K562 (cell line): ENCODE measurements at regions not wholly inside any gene's neighbourhood (a gene's known extent, or its start where the extent isn't known, plus 50 kb on each side); places are given as distances from the start of the nearest gene placed in this dataset.
A peak's percentile ranks its signal among the peaks of the same experiment; 100 is the strongest.

ENCODE experiments used
- ATAC-seq: fragments of 200-7000 bp; cut with Tn5 transposase; 3 replicates; pipeline ENCODE4 v1.9.1; 2020; ENCODE audit warnings: moderate library complexity
- BruUV-seq: library from RNA; stranded (reverse); fragments of 400-500 nt; replicated peaks from 2 replicates; lab custom pipeline; 2021; lab: Mats Ljungman, UMichigan
- CTCF ChIA-PET: fragments of 300-600 bp; formaldehyde crosslinking; extraction: SDS; loops from one replicate; lab custom pipeline; 2021; ENCODE audit warnings: low intra/inter-chr PET ratio; lab: Yijun Ruan, JAX
- POLR2A ChIA-PET: fragments of 300-600, 350-650 bp; sonication (Branson Sonifier 250); formaldehyde crosslinking; extraction: SDS; loops from one replicate; lab custom pipeline; 2021; ENCODE audit warnings: antibody characterized with exemption, inconsistent platforms; lab: Yijun Ruan, JAX
- DNase-seq, 4 experiments: peaks; one replicate each; pipeline versions ENCODE4 v3.0.0 to v3.0.0-alpha.2; 2011 to 2018; ENCODE audit warnings: low spot score in 3 of 4, mixed read lengths in 3 of 4; ENCODE audit errors: extremely low read depth in 1 of 4
- FAIRE-seq: peaks from 2 replicates; lab custom pipeline; 2011; peaks lifted over from hg19 to GRCh38; lab: Jason Lieb, UNC
- H2AFZ ChIP-seq: 2 replicates; pipeline ENCODE4 v1.6.0; 2011; ENCODE audit warnings: low read depth, low read length, control low read depth, inconsistent platforms
- H3K27ac ChIP-seq: fragments of 200-600 bp; 3 replicates; pipeline ENCODE4 v1.8.0; 2011; ENCODE audit warnings: low read depth, mild to moderate bottlenecking, control low read depth, inconsistent platforms, low read length, moderate library complexity, mixed read lengths; ENCODE audit errors: extremely low read depth
- H3K27me3 ChIP-seq, 2 experiments: fragments of 300-600 bp in 1 of 2; 2 replicates in 1 of 2; 3 replicates in 1 of 2; pipeline versions ENCODE4 v1.6.0 to v1.8.0; 2011; ENCODE audit warnings: inconsistent platforms in 2 of 2, low read length in 2 of 2, mild to moderate bottlenecking in 1 of 2, mixed read lengths in 1 of 2, moderate library complexity in 1 of 2; ENCODE audit not compliant: control insufficient read depth in 2 of 2, insufficient read depth in 2 of 2
- H3K36me3 ChIP-seq: fragments of 300-600 bp; 3 replicates; pipeline ENCODE4 v1.8.0; 2011; ENCODE audit warnings: mild to moderate bottlenecking, low read length, inconsistent platforms; ENCODE audit not compliant: control insufficient read depth, insufficient read depth
- H3K4me1 ChIP-seq, 2 experiments: fragments of 200-600 bp in 1 of 2; replicated peaks in 1 of 2; 2 replicates in 1 of 2; 3 replicates in 1 of 2; pipeline versions ENCODE4 v1.5.1 to v1.8.0; 2011; ENCODE audit warnings: inconsistent platforms in 2 of 2, low read length in 2 of 2, mild to moderate bottlenecking in 1 of 2, mixed read lengths in 1 of 2, moderate library complexity in 1 of 2; ENCODE audit not compliant: control insufficient read depth in 2 of 2, insufficient read depth in 2 of 2
- H3K4me2 ChIP-seq: 2 replicates; pipeline ENCODE4 v1.6.1; 2011; ENCODE audit warnings: low read length, control low read depth, inconsistent platforms, mixed read lengths; ENCODE audit not compliant: insufficient read depth
- H3K4me3 ChIP-seq: fragments of 200-600 bp; sonication (generic), shearing (Covaris generic); 2 replicates; pipeline ENCODE4 v1.5.1; 2016; ENCODE audit warnings: control low read depth, inconsistent platforms
- H3K79me2 ChIP-seq: fragments of 200-600 bp; 3 replicates; pipeline ENCODE4 v1.8.0; 2011; ENCODE audit warnings: low read length, inconsistent platforms; ENCODE audit not compliant: control insufficient read depth, insufficient read depth
- H3K9ac ChIP-seq, 2 experiments: 2 replicates each; pipeline versions ENCODE4 v1.6.0 to v1.6.1; 2011; ENCODE audit warnings: low read depth in 2 of 2, low read length in 2 of 2, control low read depth in 1 of 2, inconsistent platforms in 1 of 2, mild to moderate bottlenecking in 1 of 2, mixed read lengths in 1 of 2; ENCODE audit not compliant: insufficient read depth in 1 of 2
- H3K9me1 ChIP-seq: one replicate; pipeline ENCODE4 v1.6.0; 2011; ENCODE audit warnings: inconsistent platforms, mild to moderate bottlenecking, low read length, moderate library complexity; ENCODE audit not compliant: control insufficient read depth, insufficient read depth
- H3K9me3 ChIP-seq: replicated peaks from 2 replicates; pipeline ENCODE4 v1.5.1; 2011; ENCODE audit warnings: low read depth, low read length, inconsistent platforms; ENCODE audit not compliant: control insufficient read depth, insufficient read depth
- H4K20me1 ChIP-seq: replicated peaks from 2 replicates; pipeline ENCODE4 v1.6.1; 2011; ENCODE audit warnings: low read length, inconsistent platforms, mixed read lengths; ENCODE audit not compliant: control insufficient read depth, insufficient read depth
- ATF6 ChIP-seq: sonication (generic); formaldehyde crosslinking; IDR thresholded peaks from 2 replicates; pipeline ENCODE4 v1.4.0; 2020; ENCODE audit warnings: mild to moderate bottlenecking, missing genetic modification reagents
- CHCHD3 ChIP-seq: fragments of 250-450 bp; sonication (Bioruptor Pico); IDR thresholded peaks from 2 replicates; pipeline ENCODE4 v2.1.2; 2022; ENCODE audit warnings: mild to moderate bottlenecking
- DIDO1 ChIP-seq: fragments of 450-650 bp; IDR thresholded peaks from 2 replicates; pipeline ENCODE4 v1.6.1; 2016; ENCODE audit warnings: low read depth, missing biosample characterization, missing genetic modification characterization
- IRF2 ChIP-seq: sonication (generic); formaldehyde crosslinking; IDR thresholded peaks from 2 replicates; pipeline ENCODE4 v1.8.1; 2022; ENCODE audit warnings: mild to moderate bottlenecking, missing genetic modification reagents
- KHSRP ChIP-seq: fragments of 450-650 bp; IDR thresholded peaks from 2 replicates; pipeline ENCODE4 v1.6.1; 2017
- L3MBTL2 ChIP-seq: fragments of 450-650 bp; IDR thresholded peaks from 2 replicates; pipeline ENCODE4 v1.6.1; 2016; ENCODE audit warnings: mild to moderate bottlenecking, moderate library complexity
- LEF1 ChIP-seq: fragments of 450-650 bp; IDR thresholded peaks from 2 replicates; pipeline ENCODE4 v1.6.1; 2016; ENCODE audit warnings: mild to moderate bottlenecking
- MAFG ChIP-seq: fragments of 450-650 bp; conservative IDR thresholded peaks from 2 replicates; pipeline ENCODE4 v1.6.1; 2016; ENCODE audit warnings: missing genetic modification characterization, missing compliant biosample characterization
- SOX6 ChIP-seq: fragments of 450-650 bp; IDR thresholded peaks from 2 replicates; pipeline ENCODE4 v1.6.1; 2014; ENCODE audit warnings: mild to moderate bottlenecking
- SPI1 ChIP-seq: IDR thresholded peaks from 2 replicates; pipeline ENCODE4 v1.6.1; 2011; ENCODE audit warnings: low read depth, low read length, control low read depth, borderline replicate concordance
- SREBF2 ChIP-seq: sonication (generic); formaldehyde crosslinking; IDR thresholded peaks from 2 replicates; pipeline ENCODE4 v1.4.0; 2020; ENCODE audit warnings: mild to moderate bottlenecking, missing genetic modification reagents
- STAT5B ChIP-seq: fragments of 250-450 bp; sonication (Bioruptor Pico); IDR thresholded peaks from 2 replicates; pipeline ENCODE4 v1.8.0; 2021; ENCODE audit warnings: mild to moderate bottlenecking, inconsistent platforms
- TBP ChIP-seq: optimal IDR thresholded peaks from 2 replicates; pipeline ENCODE3; 2011; ENCODE audit warnings: low read depth, low read length, improper control_type of control experiment
- USF2 ChIP-seq: sonication (generic); formaldehyde crosslinking; IDR thresholded peaks from 2 replicates; pipeline ENCODE4 v1.5.0; 2020; ENCODE audit warnings: missing genetic modification reagents
- ZNF140 ChIP-seq: fragments of 250-450 bp; sonication (Bioruptor Pico); IDR thresholded peaks from 2 replicates; pipeline ENCODE4 v1.8.0; 2021; ENCODE audit warnings: moderate library complexity, mild to moderate bottlenecking, inconsistent platforms
- ZNF280B ChIP-seq: fragments of 250-450 bp; sonication (Bioruptor Pico); IDR thresholded peaks from 2 replicates; pipeline ENCODE4 v1.5.1; 2021; ENCODE audit warnings: mild to moderate bottlenecking
- WGBS: fragments of 100-300 bp; shearing (Covaris generic); methylation state at CpG from one replicate; pipeline ENCODE4 v1.1.6; 2016; ENCODE audit warnings: low coverage, mixed read lengths; ENCODE audit not compliant: insufficient coverage; ENCODE audit errors: missing lambda C conversion rate; 5-methylcytosine and 5-hydroxymethylcytosine counted together
- in situ Hi-C: fragments of 300-500 bp; cut with MboI; formaldehyde crosslinking; loops from 4 replicates; pipeline ENCODE4 v1.15.0; 2018; ENCODE audit warnings: inconsistent platforms, mixed read lengths
- intact Hi-C: fragments of 100-400 bp; cut with micrococcal nuclease; formaldehyde crosslinking; loops from 2 replicates; pipeline ENCODE4 v1.14.2; 2022
- TF ChIP-seq, protein P1 (sequence below): fragments of 450-650 bp; IDR thresholded peaks from 2 replicates; pipeline ENCODE4 v1.6.1; 2017; ENCODE audit warnings: antibody characterized with exemption

- TF ChIP-seq TBP (no peak), SOX6 (no peak), CHCHD3 (no peak), KHSRP (no peak), STAT5B (no peak)
Observed at GRCh38 chr3:187950671-187951070, 203.3 kb upstream of the LPP start (continued).

DNA sequence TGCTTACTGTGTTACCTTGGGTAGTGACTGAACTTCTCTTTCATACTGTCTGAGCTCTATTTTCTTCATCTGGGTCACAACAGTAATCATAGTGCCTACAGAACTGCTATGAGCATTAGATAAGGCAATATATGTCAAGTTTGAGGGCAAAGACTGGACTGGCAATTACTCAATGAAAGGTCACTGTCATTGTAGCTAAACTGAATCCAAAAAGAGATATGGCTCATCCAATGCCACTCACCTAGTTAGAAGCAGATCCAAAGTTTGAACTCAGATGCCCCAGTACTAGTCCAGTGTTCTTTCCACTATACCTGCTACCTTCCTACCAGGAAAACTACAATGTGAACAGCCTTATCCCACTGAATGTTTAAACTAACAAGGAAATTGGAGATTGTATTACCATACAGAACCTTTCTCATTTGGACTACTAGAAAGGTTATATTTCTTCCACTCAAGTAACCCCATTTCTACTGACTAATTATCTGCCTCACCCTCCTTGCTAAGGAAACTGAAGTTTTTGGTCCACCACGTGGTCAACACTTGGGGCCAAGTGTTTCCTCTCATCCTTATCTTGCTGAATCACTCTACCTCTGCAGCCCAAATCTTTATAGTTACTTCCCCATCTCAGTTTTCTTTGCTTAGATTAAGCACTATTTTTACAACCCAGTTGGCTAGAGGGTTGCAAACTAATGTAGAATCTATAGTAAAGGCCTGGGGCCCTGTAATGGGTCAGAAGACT is 202.3 kb upstream of the LPP start:
- no peak overlapping the region for H3K4me3 ChIP-seq
- no peak for ATAC-seq
- H3K9me1 ChIP-seq = no peaks in the 10 kb centered on the region
- H3K9ac ChIP-seq = no peak overlapping the region
- no peaks in the 10 kb centered on the region for H3K79me2 ChIP-seq
- peak in 2 of 4 experiments; percentile 9 to 14 for DNase-seq
- H3K4me2 ChIP-seq = no peak overlapping the region
- no peak overlapping the region for H3K27ac ChIP-seq
- in situ Hi-C loops = no loop called here
- no peak overlapping the region for H2AFZ ChIP-seq
- CTCF ChIA-PET = no interaction called here
- FAIRE-seq = no peak
- H3K9me3 ChIP-seq = no peaks in the 10 kb centered on the region
- WGBS = 0% methylated on average over 1 of the region's 1 CpG
- H3K4me1 ChIP-seq = peaks cover 0 to 8% of the 10 kb centered on the region in 2 experiments; a peak in 2 of 5 replicates
- POLR2A ChIA-PET = no interaction called here
- BruUV-seq = no TSS peak
- peaks cover 0 to 4% of the 10 kb centered on the region in 2 experiments; a peak in 2 of 5 replicates for H3K27me3 ChIP-seq
- no peaks in the 10 kb centered on the region for H3K36me3 ChIP-seq
- intact Hi-C loops = no loop called here
- no peaks in the 10 kb centered on the region for H4K20me1 ChIP-seq
- TF ChIP-seq, protein P1, sequence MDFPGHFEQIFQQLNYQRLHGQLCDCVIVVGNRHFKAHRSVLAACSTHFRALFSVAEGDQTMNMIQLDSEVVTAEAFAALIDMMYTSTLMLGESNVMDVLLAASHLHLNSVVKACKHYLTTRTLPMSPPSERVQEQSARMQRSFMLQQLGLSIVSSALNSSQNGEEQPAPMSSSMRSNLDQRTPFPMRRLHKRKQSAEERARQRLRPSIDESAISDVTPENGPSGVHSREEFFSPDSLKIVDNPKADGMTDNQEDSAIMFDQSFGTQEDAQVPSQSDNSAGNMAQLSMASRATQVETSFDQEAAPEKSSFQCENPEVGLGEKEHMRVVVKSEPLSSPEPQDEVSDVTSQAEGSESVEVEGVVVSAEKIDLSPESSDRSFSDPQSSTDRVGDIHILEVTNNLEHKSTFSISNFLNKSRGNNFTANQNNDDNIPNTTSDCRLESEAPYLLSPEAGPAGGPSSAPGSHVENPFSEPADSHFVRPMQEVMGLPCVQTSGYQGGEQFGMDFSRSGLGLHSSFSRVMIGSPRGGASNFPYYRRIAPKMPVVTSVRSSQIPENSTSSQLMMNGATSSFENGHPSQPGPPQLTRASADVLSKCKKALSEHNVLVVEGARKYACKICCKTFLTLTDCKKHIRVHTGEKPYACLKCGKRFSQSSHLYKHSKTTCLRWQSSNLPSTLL = no peak
- TF ChIP-seq MAFG (tag) (peak; percentile 73), ZNF280B (CRISPR knock-in tag) (no peak), ZNF140 (CRISPR knock-in tag) (no peak), USF2 (CRISPR knock-in tag) (peak; percentile 65), DIDO1 (tag) (no peak), L3MBTL2 (peak; percentile 54), LEF1 (no peak), ATF6 (CRISPR knock-in tag) (no peak), SREBF2 (CRISPR knock-in tag) (no peak), SPI1 (no peak), IRF2 (CRISPR knock-in tag) (no peak)
